Stimulated activated CD4-positive, alpha-beta T cell treated with anti-CD3 and anti-CD28 coated beads, TNF-alpha, amount 100 ng/mL, for 1 hour (primary cell): ENCODE measurements at regions not wholly inside any gene's neighbourhood (a gene's known extent, or its start where the extent isn't known, plus 50 kb on each side); places are given as distances from the start of the nearest gene placed in this dataset.
"Not testable (repeated sequence)": the region's sequence is repeated elsewhere in the genome, so short reads cannot be mapped to it uniquely, and the experiment has no call there.

Experiments
- DNase-seq, 3 donors: peaks; one replicate each; pipeline ENCODE4 v3.0.0-alpha.2; 2020; ENCODE audit warnings: low read depth in 3 of 3, low spot score in 1 of 3

GRCh38 chr9:27802418-27802817, 229.1 kb upstream of the C9orf72 start:
- no peak for DNase-seq

- DNase-seq: no peak
Measured at GRCh38 chr9:27808864-27809263, 235.6 kb upstream of the C9orf72 start.

GRCh38 chr9:27817747-27818146, 244.5 kb upstream of the C9orf72 start:
- no peak for DNase-seq

GRCh38 chr9:27818348-27818747, 245.1 kb upstream of the C9orf72 start:
- no peak for DNase-seq

- DNase-seq: no peak
Measured at GRCh38 chr9:27828908-27829307, 255.6 kb upstream of the C9orf72 start.

- DNase-seq: no peak
Measured at GRCh38 chr9:27829621-27830020, 256.3 kb upstream of the C9orf72 start.

- not testable (repeated sequence) for DNase-seq
Measured at GRCh38 chr9:27832108-27832507, 258.8 kb upstream of the C9orf72 start.

- DNase-seq: no peak
Measured at GRCh38 chr9:27835286-27835685, 262.0 kb upstream of the C9orf72 start.

- DNase-seq: no peak
Measured at GRCh38 chr9:27835746-27836145, 262.5 kb upstream of the C9orf72 start.

GRCh38 chr9:27836661-27837401, 263.6 kb upstream of the C9orf72 start:
- no peak for DNase-seq

- no peak for DNase-seq
Measured at GRCh38 chr9:27838876-27839275, 265.6 kb upstream of the C9orf72 start.

- not testable (repeated sequence) for DNase-seq
Measured at GRCh38 chr9:27839767-27840166, 266.5 kb upstream of the C9orf72 start.

- DNase-seq: no peak
Measured at GRCh38 chr9:27844797-27845196, 271.5 kb upstream of the C9orf72 start.

- no peak for DNase-seq
Measured at GRCh38 chr9:27847380-27847779, 274.1 kb upstream of the C9orf72 start.

- no peak for DNase-seq
Measured at GRCh38 chr9:27847818-27848217, 274.5 kb upstream of the C9orf72 start.

GRCh38 chr9:27848315-27848714, 275.0 kb upstream of the C9orf72 start:
- no peak for DNase-seq

- no peak for DNase-seq
Measured at GRCh38 chr9:27851858-27852257, 278.6 kb upstream of the C9orf72 start.

- DNase-seq: no peak
Measured at GRCh38 chr9:27853529-27853928, 280.2 kb upstream of the C9orf72 start.

GRCh38 chr9:27856054-27856453, 282.8 kb upstream of the C9orf72 start:
- DNase-seq: no peak

- no peak for DNase-seq
Measured at GRCh38 chr9:27856748-27857147, 283.5 kb upstream of the C9orf72 start.

GRCh38 chr9:27861887-27862286, 288.6 kb upstream of the C9orf72 start:
- DNase-seq: no peak

GRCh38 chr9:27864644-27865438, 291.6 kb upstream of the C9orf72 start:
- no peak for DNase-seq

GRCh38 chr9:27866741-27867140, 293.5 kb upstream of the C9orf72 start:
- no peak for DNase-seq
